ENCODE measurements at regions not wholly inside any gene's neighbourhood (a gene's known extent, or its start where the extent isn't known, plus 50 kb on each side); places are given as distances from the start of the nearest gene placed in this dataset.

DNA sequence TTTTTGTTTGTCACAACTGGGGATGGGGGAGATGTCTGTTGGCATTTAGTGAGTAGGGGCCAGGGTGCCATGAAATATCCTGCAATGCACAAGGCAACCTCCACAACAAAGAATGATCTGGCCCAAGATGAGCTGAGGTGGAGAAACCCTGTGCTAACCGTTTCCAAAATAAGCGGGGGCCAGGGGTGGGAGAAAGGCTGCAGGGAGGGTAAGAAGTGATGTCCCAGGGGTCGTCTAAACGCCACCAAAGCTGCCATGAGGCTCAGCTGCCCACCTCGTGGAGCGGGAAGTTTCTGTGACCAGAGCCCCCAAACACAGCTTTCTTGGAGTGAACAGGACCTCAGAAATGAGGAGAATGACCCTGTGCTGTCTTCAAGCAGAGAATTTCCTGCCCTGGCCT, 76.5 kb upstream of the CDH5 start:
- WGBS (ENCODE audit: low lambda C conversion rate): 15% methylated on average over 4 of the region's 6 CpGs
- H3K36me3 ChIP-seq (replicated peaks in 1 of 2; ENCODE audit: control insufficient read depth in 1 of 2, insufficient read depth in 2 of 2, low read length in 2 of 2): no peaks in the 10 kb centered on the region
- no TSS peak for BruUV-seq (replicated peaks)
- in situ Hi-C loops (cut with HindIII; ENCODE audit: extremely low pct_ligation_motif_present, low pct_unique_long_range_greater_than_20kb): no loop called here
- H3K79me2 ChIP-seq (ENCODE audit: insufficient read depth, low read length): no peaks in the 10 kb centered on the region
- H3K9ac ChIP-seq (ENCODE audit: insufficient read depth, low read depth, low read length): no peak overlapping the region
- H3K4me1 ChIP-seq (ENCODE audit: insufficient read depth, low read length): no peaks in the 10 kb centered on the region
- H3K27me3 ChIP-seq (ENCODE audit: control insufficient read depth in 1 of 2, insufficient read depth in 2 of 2, low read length in 2 of 2): peaks cover 1 to 24% of the 10 kb centered on the region in 2 experiments; a peak in 3 of 5 replicates
- no peak overlapping the region for H3K4me3 ChIP-seq (replicated peaks in 1 of 3; ENCODE audit: insufficient read depth in 1 of 3, low read depth in 2 of 3, low read length in 3 of 3)
- no peak overlapping the region for H2AFZ ChIP-seq (ENCODE audit: low read length)
- no peak overlapping the region for H3K4me2 ChIP-seq (ENCODE audit: low read depth, low read length)
- DNase-seq (ENCODE audit: low spot score) (no peak), ATAC-seq (no peak), FAIRE-seq (no peak)
- H3K27ac ChIP-seq (ENCODE audit: extremely low read length, insufficient read depth, low read length): no peak overlapping the region
- no peak for TF ChIP-seq HNF4G (IDR thresholded peaks at IDR 0.05; ENCODE audit: borderline replicate concordance, low read depth, low read length)
- TF ChIP-seq HNF4G (CRISPR knock-in tag; IDR thresholded peaks at IDR 0.05; ENCODE audit: borderline replicate concordance, low read depth): no peak
- TF ChIP-seq RARG (CRISPR knock-in tag; IDR thresholded peaks at IDR 0.05; ENCODE audit: low read depth): no peak
- TF ChIP-seq ZNF761 (CRISPR knock-in tag; conservative IDR thresholded peaks at IDR 0.05): no peak
- no peaks in the 10 kb centered on the region for H3K9me3 ChIP-seq (ENCODE audit: low read length)
- POLR2A ChIA-PET: no interaction called here
- intact Hi-C loops (cut with micrococcal nuclease; ENCODE audit: unreplicated experiment): no loop called here
- H4K20me1 ChIP-seq (ENCODE audit: insufficient read depth, low read length): no peaks in the 10 kb centered on the region; the same call in 1 of the 2 replicates
- CTCF ChIA-PET (ENCODE audit: low intra/inter-chr PET ratio, low total read pairs): no interaction called here

GRCh38 chr16:66289051-66289680, 77.3 kb upstream of the CDH5 start:
- intact Hi-C loops (cut with micrococcal nuclease; ENCODE audit: unreplicated experiment) (no loop called here), in situ Hi-C loops (cut with HindIII; ENCODE audit: extremely low pct_ligation_motif_present, low pct_unique_long_range_greater_than_20kb) (no loop called here)
- Histone ChIP-seq H3K9ac (ENCODE audit: insufficient read depth, low read depth, low read length) (no peak overlapping the region), H3K27me3 (ENCODE audit: control insufficient read depth in 1 of 2, insufficient read depth in 2 of 2, low read length in 2 of 2) (peaks cover 0 to 21% of the 10 kb centered on the region in 2 experiments; a peak in 3 of 5 replicates), H3K9me3 (ENCODE audit: low read length) (no peaks in the 10 kb centered on the region), H3K36me3 (replicated peaks in 1 of 2; ENCODE audit: control insufficient read depth in 1 of 2, insufficient read depth in 2 of 2, low read length in 2 of 2) (no peaks in the 10 kb centered on the region), H3K27ac (ENCODE audit: extremely low read length, insufficient read depth, low read length) (no peak overlapping the region), H3K4me2 (ENCODE audit: low read depth, low read length) (no peak overlapping the region), H2AFZ (ENCODE audit: low read length) (no peak overlapping the region), H3K4me3 (replicated peaks in 1 of 3; ENCODE audit: insufficient read depth in 1 of 3, low read depth in 2 of 3, low read length in 3 of 3) (no peak overlapping the region), H4K20me1 (ENCODE audit: insufficient read depth, low read length) (no peaks in the 10 kb centered on the region; the same call in 1 of the 2 replicates), H3K79me2 (ENCODE audit: insufficient read depth, low read length) (no peaks in the 10 kb centered on the region), H3K4me1 (ENCODE audit: insufficient read depth, low read length) (no peaks in the 10 kb centered on the region)
- ChIA-PET CTCF (ENCODE audit: low intra/inter-chr PET ratio, low total read pairs) (no interaction called here), POLR2A (no interaction called here)
- DNase-seq (ENCODE audit: low spot score): no peak
- ATAC-seq: no peak
- TF ChIP-seq ZNF672 (CRISPR knock-in tag; IDR thresholded peaks at IDR 0.05) (no peak), RAD21 (CRISPR knock-in tag; IDR thresholded peaks at IDR 0.05) (no peak)
- 37% methylated on average over 13 of the region's 15 CpGs for WGBS (ENCODE audit: low lambda C conversion rate)
- FAIRE-seq: no peak
- BruUV-seq (replicated peaks): no TSS peak
